ENCODE measurements at regions not wholly inside any gene's neighbourhood (a gene's known extent, or its start where the extent isn't known, plus 50 kb on each side); places are given as distances from the start of the nearest gene placed in this dataset.

GRCh38 chr1:163406772-163407171 is 85.0 kb downstream of the NUF2 start:
- DNase-seq: peak; percentile 81

GRCh38 chr1:163408262-163408661 is 86.5 kb downstream of the NUF2 start:
- no peak for DNase-seq

- peak; percentile 83 for DNase-seq
These were observed 88.6 kb downstream of the NUF2 start for GRCh38 chr1:163410073-163410999.

GRCh38 chr1:163412221-163412620 is 90.5 kb downstream of the NUF2 start:
- peak; percentile 49 for DNase-seq

- no peak for DNase-seq
These were observed 93.0 kb downstream of the NUF2 start for GRCh38 chr1:163414778-163415177.

GRCh38 chr1:163421701-163422100 is 99.9 kb downstream of the NUF2 start:
- no peak for DNase-seq

- DNase-seq: no peak
These were observed 101.1 kb downstream of the NUF2 start for GRCh38 chr1:163422738-163423404.

GRCh38 chr1:163426505-163427251 is 104.9 kb downstream of the NUF2 start:
- no peak for DNase-seq

- DNase-seq: no peak
These were observed 105.5 kb downstream of the NUF2 start for GRCh38 chr1:163427279-163427678.

GRCh38 chr1:163436140-163436812 is 114.5 kb downstream of the NUF2 start:
- DNase-seq: no peak

GRCh38 chr1:163439471-163439870 is 117.7 kb downstream of the NUF2 start:
- DNase-seq: no peak

GRCh38 chr1:163440090-163440489 is 118.3 kb downstream of the NUF2 start:
- no peak for DNase-seq

- DNase-seq: no peak
These were observed 120.6 kb downstream of the NUF2 start for GRCh38 chr1:163442231-163442879.

GRCh38 chr1:163442895-163443294 is 121.1 kb downstream of the NUF2 start:
- DNase-seq: no peak

- DNase-seq: no peak
These were observed 122.1 kb downstream of the NUF2 start for GRCh38 chr1:163443863-163444262.

- no peak for DNase-seq
These were observed 122.9 kb downstream of the NUF2 start for GRCh38 chr1:163444665-163445064.

GRCh38 chr1:163450986-163451385 is 129.2 kb downstream of the NUF2 start:
- DNase-seq: no peak

- no peak for DNase-seq
These were observed 137.8 kb downstream of the NUF2 start for GRCh38 chr1:163459539-163459938.

- no peak for DNase-seq
These were observed 145.5 kb downstream of the NUF2 start for GRCh38 chr1:163467289-163467688.

GRCh38 chr1:163471779-163472650 is 150.3 kb downstream of the NUF2 start:
- peak; percentile 98 for DNase-seq

GRCh38 chr1:163472651-163473248 is 151.0 kb downstream of the NUF2 start:
- DNase-seq: peak; percentile 50
